ENCODE measurements at regions not wholly inside any gene's neighbourhood (a gene's known extent, or its start where the extent isn't known, plus 50 kb on each side); places are given as distances from the start of the nearest gene placed in this dataset.
"Not testable (repeated sequence)": the region's sequence is repeated elsewhere in the genome, so short reads cannot be mapped to it uniquely, and the experiment has no call there.

GRCh38 chr10:33920351-33920750 is 585.9 kb upstream of the NRP1 start:
- intact Hi-C loops (cut with DNase I): no loop called here
- Histone ChIP-seq H3K27me3 (ENCODE audit: low read depth) (no peaks in the 10 kb centered on the region), H3K36me3 (no peaks in the 10 kb centered on the region), H3K27ac (no peak overlapping the region), H3K4me3 (no peak overlapping the region), H3K9me3 (no peaks in the 10 kb centered on the region), H3K4me1 (no peaks in the 10 kb centered on the region)
- no peak for DNase-seq
- no peak for ATAC-seq
- TF ChIP-seq CTCF (IDR thresholded peaks at IDR 0.05): no peak

GRCh38 chr10:33919244-33919643 is 584.8 kb upstream of the NRP1 start:
- Histone ChIP-seq H3K36me3 (no peaks in the 10 kb centered on the region), H3K4me3 (no peak overlapping the region), H3K27me3 (ENCODE audit: low read depth) (no peaks in the 10 kb centered on the region), H3K27ac (no peak overlapping the region), H3K9me3 (no peaks in the 10 kb centered on the region), H3K4me1 (no peaks in the 10 kb centered on the region)
- ATAC-seq (no peak), DNase-seq (no peak)
- intact Hi-C loops (cut with DNase I): no loop called here
- no peak for TF ChIP-seq CTCF (IDR thresholded peaks at IDR 0.05)

GRCh38 chr10:33917069-33917780 is 582.8 kb upstream of the NRP1 start:
- ATAC-seq (no peak), DNase-seq (no peak)
- Histone ChIP-seq H3K27ac (no peak overlapping the region), H3K4me1 (no peaks in the 10 kb centered on the region), H3K9me3 (no peaks in the 10 kb centered on the region), H3K36me3 (no peaks in the 10 kb centered on the region), H3K4me3 (no peak overlapping the region), H3K27me3 (ENCODE audit: low read depth) (no peaks in the 10 kb centered on the region)
- intact Hi-C loops (cut with DNase I): no loop called here
- TF ChIP-seq CTCF (IDR thresholded peaks at IDR 0.05): no peak

- no peaks in the 10 kb centered on the region for H3K27me3 ChIP-seq (ENCODE audit: low read depth)
- no peak overlapping the region for H3K27ac ChIP-seq
- H3K36me3 ChIP-seq: no peaks in the 10 kb centered on the region
- H3K4me3 ChIP-seq: no peak overlapping the region
- intact Hi-C loops (cut with DNase I): no loop called here
- no peaks in the 10 kb centered on the region for H3K4me1 ChIP-seq
- ATAC-seq: no peak
- no peak for DNase-seq
- no peak for TF ChIP-seq CTCF (IDR thresholded peaks at IDR 0.05)
- H3K9me3 ChIP-seq: no peaks in the 10 kb centered on the region
Observed at GRCh38 chr10:33914746-33915145, 580.3 kb upstream of the NRP1 start.

GRCh38 chr10:33913194-33913593 is 578.7 kb upstream of the NRP1 start:
- no peak for ATAC-seq
- Histone ChIP-seq H3K27ac (no peak overlapping the region), H3K4me3 (no peak overlapping the region), H3K27me3 (ENCODE audit: low read depth) (no peaks in the 10 kb centered on the region), H3K9me3 (no peaks in the 10 kb centered on the region), H3K4me1 (no peaks in the 10 kb centered on the region), H3K36me3 (no peaks in the 10 kb centered on the region)
- intact Hi-C loops (cut with DNase I): no loop called here
- no peak for TF ChIP-seq CTCF (IDR thresholded peaks at IDR 0.05)
- no peak for DNase-seq

- DNase-seq; H3K27me3 ChIP-seq (ENCODE audit: low read depth); intact Hi-C loops (cut with DNase I); H3K4me3 ChIP-seq; H3K4me1 ChIP-seq; H3K9me3 ChIP-seq; ATAC-seq; H3K27ac ChIP-seq; H3K36me3 ChIP-seq: not testable (repeated sequence)
Observed at GRCh38 chr10:33909476-33909875, 575.0 kb upstream of the NRP1 start.

All from lower lobe of right lung (tissue), 2 donors.